ENCODE measurements at regions not wholly inside any gene's neighbourhood (a gene's known extent, or its start where the extent isn't known, plus 50 kb on each side); places are given as distances from the start of the nearest gene placed in this dataset.

- DNase-seq, result no peak
- Histone ChIP-seq H3K4me1 (ENCODE audit: insufficient read depth) (no peaks in the 10 kb centered on the region), H3K9me3 (ENCODE audit: low read depth) (no peaks in the 10 kb centered on the region), H3K79me2 (ENCODE audit: insufficient read depth) (no peaks in the 10 kb centered on the region), H2AFZ (no peak overlapping the region), H3K36me3 (ENCODE audit: low read depth) (no peaks in the 10 kb centered on the region), H4K20me1 (ENCODE audit: insufficient read depth) (no peaks in the 10 kb centered on the region), H3K9me2 (ENCODE audit: insufficient read depth) (no peaks in the 10 kb centered on the region), H3F3A (ENCODE audit: insufficient read depth) (no peaks in the 10 kb centered on the region), H3K9ac (no peak overlapping the region), H3K4me3 (no peak overlapping the region), H3K27ac (no peak overlapping the region), H3K4me2 (ENCODE audit: unreplicated experiment) (no peak overlapping the region), H3K27me3 (replicated peaks; ENCODE audit: insufficient read depth) (peaks cover 13% of the 10 kb centered on the region; the same call in 1 of the 2 replicates)
- no peak for TF ChIP-seq EZH2phosphoT487 (IDR thresholded peaks at IDR 0.05; ENCODE audit: insufficient read depth, low read depth)
- TF ChIP-seq EZH2 (IDR thresholded peaks at IDR 0.05; ENCODE audit: insufficient read depth, poor library complexity, severe bottlenecking), result no peak
- in situ Hi-C loops (cut with MboI), result loop anchor here (5.0 kb wide), 1 partner anchor 179 kb away; no protein-coding TSS in a partner anchor
- 69 to 74% methylated on average over 2 of the region's 2 CpGs for whole genome bisulfite sequencing, 2 experiments (ENCODE audit: low coverage in 1 of 2, low lambda C conversion rate in 2 of 2, missing lambda C conversion rate in 2 of 2)
Observed at GRCh38 chr5:170443624-170444023, 54.5 kb upstream of the KCNMB1 start.

DNA sequence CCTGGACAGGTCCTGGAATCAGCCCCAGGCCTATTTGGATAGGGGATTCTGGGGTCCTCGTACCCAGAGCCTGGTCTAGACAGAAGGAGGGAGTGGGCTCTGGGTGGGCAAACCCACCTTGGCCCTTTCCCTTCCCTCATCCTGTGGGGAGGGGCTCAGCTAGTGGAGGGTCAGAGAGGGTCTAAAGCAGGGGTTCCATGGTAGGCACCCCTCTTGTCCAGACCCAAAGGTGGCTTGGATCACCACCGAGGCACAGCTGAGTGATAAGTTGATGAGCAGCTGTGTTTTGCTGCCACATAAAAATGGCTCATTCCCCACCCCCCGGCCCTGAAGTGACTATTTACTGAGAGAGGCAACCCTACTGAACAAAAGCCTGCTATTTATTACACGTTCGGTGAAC, 53.8 kb upstream of the KCNMB1 start:
- in situ Hi-C loops (cut with MboI), result loop anchor here (5.0 kb wide), 1 partner anchor 179 kb away; no protein-coding TSS in a partner anchor

DNA sequence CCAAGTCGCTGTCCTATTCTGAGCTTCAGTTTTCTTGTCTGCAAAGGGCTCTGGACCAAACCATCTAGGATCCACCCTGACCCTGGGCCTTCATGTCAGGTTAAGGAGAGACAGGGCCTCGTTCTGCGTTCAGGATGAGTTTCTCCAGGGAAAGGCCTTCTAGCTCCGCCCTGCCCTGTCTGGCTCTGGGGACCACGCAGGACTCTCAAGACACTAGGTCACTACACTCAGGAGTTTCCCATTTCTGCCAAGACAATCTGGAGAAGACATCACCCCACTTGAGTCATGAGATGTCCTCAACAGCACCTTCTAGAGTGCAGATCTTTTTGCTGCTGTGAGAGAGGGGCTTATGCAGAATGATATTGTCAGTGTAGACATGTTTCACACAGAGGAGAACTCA, 53.2 kb upstream of the KCNMB1 start:
- H3K36me3 ChIP-seq (ENCODE audit: low read depth), result no peaks in the 10 kb centered on the region
- H2AFZ ChIP-seq, result no peak overlapping the region
- H3K4me2 ChIP-seq (ENCODE audit: unreplicated experiment), result no peak overlapping the region
- in situ Hi-C loops (cut with MboI), result loop anchor here (5.0 kb wide), 1 partner anchor 180 kb away; no protein-coding TSS in a partner anchor
- no peaks in the 10 kb centered on the region for H3K79me2 ChIP-seq (ENCODE audit: insufficient read depth)
- no peak overlapping the region for H3K4me3 ChIP-seq
- H3K9me3 ChIP-seq (ENCODE audit: low read depth), result no peaks in the 10 kb centered on the region
- DNase-seq, result no peak
- no peak overlapping the region for H3K9ac ChIP-seq
- TF ChIP-seq EZH2 (IDR thresholded peaks at IDR 0.05; ENCODE audit: insufficient read depth, poor library complexity, severe bottlenecking) (no peak), EZH2phosphoT487 (IDR thresholded peaks at IDR 0.05; ENCODE audit: insufficient read depth, low read depth) (no peak)
- peaks cover 12% of the 10 kb centered on the region; the same call in 1 of the 2 replicates for H3K27me3 ChIP-seq (replicated peaks; ENCODE audit: insufficient read depth)
- WGBS, 2 experiments (ENCODE audit: low coverage in 1 of 2, low lambda C conversion rate in 2 of 2, missing lambda C conversion rate in 2 of 2), result 66 to 76% methylated on average over 5 of the region's 5 CpGs
- no peaks in the 10 kb centered on the region for H3K9me2 ChIP-seq (ENCODE audit: insufficient read depth)
- no peaks in the 10 kb centered on the region for H4K20me1 ChIP-seq (ENCODE audit: insufficient read depth)
- no peaks in the 10 kb centered on the region for H3F3A ChIP-seq (ENCODE audit: insufficient read depth)
- H3K27ac ChIP-seq, result no peak overlapping the region
- no peaks in the 10 kb centered on the region for H3K4me1 ChIP-seq (ENCODE audit: insufficient read depth)

More for the DNA sequence above, 53.8 kb upstream of the KCNMB1 start:
- 43 to 47% methylated on average over 5 of the region's 5 CpGs for WGBS, 2 experiments (ENCODE audit: low coverage in 1 of 2, low lambda C conversion rate in 2 of 2, missing lambda C conversion rate in 2 of 2)
- Histone ChIP-seq H2AFZ (no peak overlapping the region), H3K9me3 (ENCODE audit: low read depth) (no peaks in the 10 kb centered on the region), H3K4me3 (no peak overlapping the region), H3K4me1 (ENCODE audit: insufficient read depth) (no peaks in the 10 kb centered on the region), H4K20me1 (ENCODE audit: insufficient read depth) (no peaks in the 10 kb centered on the region), H3K27me3 (replicated peaks; ENCODE audit: insufficient read depth) (peaks cover 9% of the 10 kb centered on the region; the same call in 1 of the 2 replicates), H3K9me2 (ENCODE audit: insufficient read depth) (no peaks in the 10 kb centered on the region), H3F3A (ENCODE audit: insufficient read depth) (no peaks in the 10 kb centered on the region), H3K4me2 (ENCODE audit: unreplicated experiment) (no peak overlapping the region), H3K36me3 (ENCODE audit: low read depth) (no peaks in the 10 kb centered on the region), H3K27ac (no peak overlapping the region), H3K9ac (no peak overlapping the region), H3K79me2 (ENCODE audit: insufficient read depth) (no peaks in the 10 kb centered on the region)
- TF ChIP-seq EZH2 (IDR thresholded peaks at IDR 0.05; ENCODE audit: insufficient read depth, poor library complexity, severe bottlenecking) (no peak), EZH2phosphoT487 (IDR thresholded peaks at IDR 0.05; ENCODE audit: insufficient read depth, low read depth) (no peak)
- no peak for DNase-seq

DNA sequence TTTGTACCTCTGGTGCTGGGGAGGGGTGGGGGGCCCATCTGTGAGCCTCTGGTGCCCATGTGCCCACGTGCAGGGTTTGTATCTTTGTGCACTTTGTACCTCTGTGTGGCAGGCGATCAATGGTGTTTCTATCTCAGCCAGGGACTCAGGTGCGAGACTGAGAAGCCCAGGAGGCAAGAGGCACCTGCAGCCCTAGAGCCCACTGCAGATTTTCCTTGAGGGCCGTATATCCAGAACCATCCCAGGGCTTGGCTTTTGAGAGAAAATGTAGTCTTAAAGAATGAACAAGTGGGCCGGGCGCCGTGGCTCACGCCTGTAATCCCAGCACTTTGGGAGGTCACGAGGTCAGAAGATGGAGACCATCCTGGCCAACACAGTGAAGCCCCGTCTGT, 52.2 kb upstream of the KCNMB1 start:
- no peaks in the 10 kb centered on the region for H3K36me3 ChIP-seq (ENCODE audit: low read depth)
- H3K27ac ChIP-seq, result no peak overlapping the region
- H3K4me1 ChIP-seq (ENCODE audit: insufficient read depth), result no peaks in the 10 kb centered on the region
- in situ Hi-C loops (cut with MboI), result loop anchor here (5.0 kb wide), 1 partner anchor 181 kb away; no protein-coding TSS in a partner anchor
- WGBS, 2 experiments (ENCODE audit: low coverage in 1 of 2, low lambda C conversion rate in 2 of 2, missing lambda C conversion rate in 2 of 2), result 82 to 83% methylated on average over 10 of the region's 10 CpGs
- no peak overlapping the region for H3K4me3 ChIP-seq
- no peaks in the 10 kb centered on the region for H3F3A ChIP-seq (ENCODE audit: insufficient read depth)
- no peak overlapping the region for H3K4me2 ChIP-seq (ENCODE audit: unreplicated experiment)
- H3K9me3 ChIP-seq (ENCODE audit: low read depth), result no peaks in the 10 kb centered on the region
- no peaks in the 10 kb centered on the region for H4K20me1 ChIP-seq (ENCODE audit: insufficient read depth)
- peaks cover 22% of the 10 kb centered on the region; the same call in 1 of the 2 replicates for H3K27me3 ChIP-seq (replicated peaks; ENCODE audit: insufficient read depth)
- no peak for DNase-seq
- H3K9ac ChIP-seq, result no peak overlapping the region
- H3K79me2 ChIP-seq (ENCODE audit: insufficient read depth), result no peaks in the 10 kb centered on the region
- H2AFZ ChIP-seq, result no peak overlapping the region
- TF ChIP-seq EZH2 (IDR thresholded peaks at IDR 0.05; ENCODE audit: insufficient read depth, poor library complexity, severe bottlenecking), result no peak
- TF ChIP-seq EZH2phosphoT487 (IDR thresholded peaks at IDR 0.05; ENCODE audit: insufficient read depth, low read depth), result no peak
- H3K9me2 ChIP-seq (ENCODE audit: insufficient read depth), result no peaks in the 10 kb centered on the region

All from GM23248 (cell line).